ENCODE measurements at regions not wholly inside any gene's neighbourhood (a gene's known extent, or its start where the extent isn't known, plus 50 kb on each side); places are given as distances from the start of the nearest gene placed in this dataset.
"Not testable (repeated sequence)": the region's sequence is repeated elsewhere in the genome, so short reads cannot be mapped to it uniquely, and the experiment has no call there.

GRCh38 chr7:96774358-96774757 is 64.7 kb upstream of the SEM1 start:
- H3K4me2 ChIP-seq: no peak overlapping the region
- no peaks in the 10 kb centered on the region for H3K9me3 ChIP-seq (ENCODE audit: low read depth)
- H3K9me2 ChIP-seq (replicated peaks; ENCODE audit: insufficient read depth): no peaks in the 10 kb centered on the region
- H4K20me1 ChIP-seq (ENCODE audit: insufficient read depth, poor library complexity, severe bottlenecking): no peaks in the 10 kb centered on the region
- no peak for DNase-seq (ENCODE audit: low spot score)
- no peaks in the 10 kb centered on the region for H3K79me2 ChIP-seq
- WGBS (ENCODE audit: low lambda C conversion rate, missing lambda C conversion rate): 86% methylated on average over 3 of the region's 3 CpGs
- no peak overlapping the region for H3K4me3 ChIP-seq
- H3K27ac ChIP-seq: no peak overlapping the region
- no peaks in the 10 kb centered on the region for H3K36me3 ChIP-seq (replicated peaks; ENCODE audit: insufficient read depth, low read depth)
- H3K27me3 ChIP-seq: peaks cover 3% of the 10 kb centered on the region
- no peak overlapping the region for H2AFZ ChIP-seq
- TF ChIP-seq EZH2phosphoT487 (IDR thresholded peaks at IDR 0.05; ENCODE audit: low read depth, severe bottlenecking, unreplicated experiment): no peak
- no peak for TF ChIP-seq EZH2 (IDR thresholded peaks at IDR 0.05; ENCODE audit: borderline replicate concordance)
- TF ChIP-seq CTCF (IDR thresholded peaks at IDR 0.05; ENCODE audit: poor library complexity): no peak
- no peaks in the 10 kb centered on the region for H3K4me1 ChIP-seq (ENCODE audit: insufficient read depth)

- 94% methylated on average over 8 of the region's 8 CpGs for WGBS (ENCODE audit: low lambda C conversion rate, missing lambda C conversion rate)
- H3K9me2 ChIP-seq (replicated peaks; ENCODE audit: insufficient read depth): no peaks in the 10 kb centered on the region
- no peaks in the 10 kb centered on the region for H3K79me2 ChIP-seq
- H3K36me3 ChIP-seq (replicated peaks; ENCODE audit: insufficient read depth, low read depth): no peaks in the 10 kb centered on the region
- no peak overlapping the region for H3K4me2 ChIP-seq
- no peak overlapping the region for H2AFZ ChIP-seq
- no peak overlapping the region for H3K4me3 ChIP-seq
- no peaks in the 10 kb centered on the region for H3K4me1 ChIP-seq (ENCODE audit: insufficient read depth)
- no peak for DNase-seq (ENCODE audit: low spot score)
- H3K27me3 ChIP-seq: peaks cover 3% of the 10 kb centered on the region
- TF ChIP-seq EZH2 (IDR thresholded peaks at IDR 0.05; ENCODE audit: borderline replicate concordance): no peak
- no peak for TF ChIP-seq EZH2phosphoT487 (IDR thresholded peaks at IDR 0.05; ENCODE audit: low read depth, severe bottlenecking, unreplicated experiment)
- H3K27ac ChIP-seq: no peak overlapping the region
- no peaks in the 10 kb centered on the region for H3K9me3 ChIP-seq (ENCODE audit: low read depth)
- H4K20me1 ChIP-seq (ENCODE audit: insufficient read depth, poor library complexity, severe bottlenecking): no peaks in the 10 kb centered on the region
Measured at GRCh38 chr7:96775046-96775445, 65.4 kb upstream of the SEM1 start.

- H3K9me3 ChIP-seq (ENCODE audit: low read depth): no peaks in the 10 kb centered on the region
- no peak overlapping the region for H3K4me3 ChIP-seq
- 43% methylated on average over 3 of the region's 3 CpGs for WGBS (ENCODE audit: low lambda C conversion rate, missing lambda C conversion rate)
- DNase-seq (ENCODE audit: low spot score): peak; percentile 6
- no peaks in the 10 kb centered on the region for H3K36me3 ChIP-seq (replicated peaks; ENCODE audit: insufficient read depth, low read depth)
- no peaks in the 10 kb centered on the region for H4K20me1 ChIP-seq (ENCODE audit: insufficient read depth, poor library complexity, severe bottlenecking)
- no peaks in the 10 kb centered on the region for H3K79me2 ChIP-seq
- no peak overlapping the region for H3K4me2 ChIP-seq
- no peaks in the 10 kb centered on the region for H3K4me1 ChIP-seq (ENCODE audit: insufficient read depth)
- H3K27ac ChIP-seq: no peak overlapping the region
- H2AFZ ChIP-seq: no peak overlapping the region
- no peaks in the 10 kb centered on the region for H3K9me2 ChIP-seq (replicated peaks; ENCODE audit: insufficient read depth)
- TF ChIP-seq EZH2 (IDR thresholded peaks at IDR 0.05; ENCODE audit: borderline replicate concordance): no peak
- TF ChIP-seq CTCF (IDR thresholded peaks at IDR 0.05; ENCODE audit: poor library complexity): peak; percentile 17
- no peak for TF ChIP-seq EZH2phosphoT487 (IDR thresholded peaks at IDR 0.05; ENCODE audit: low read depth, severe bottlenecking, unreplicated experiment)
- H3K27me3 ChIP-seq: no peaks in the 10 kb centered on the region
Measured at GRCh38 chr7:96778263-96778662, 68.6 kb upstream of the SEM1 start.

GRCh38 chr7:96781919-96782318 is 72.3 kb upstream of the SEM1 start:
- no peak overlapping the region for H3K27ac ChIP-seq
- no peak for TF ChIP-seq CTCF (IDR thresholded peaks at IDR 0.05; ENCODE audit: poor library complexity)
- TF ChIP-seq EZH2phosphoT487 (IDR thresholded peaks at IDR 0.05; ENCODE audit: low read depth, severe bottlenecking, unreplicated experiment): no peak
- no peak for TF ChIP-seq EZH2 (IDR thresholded peaks at IDR 0.05; ENCODE audit: borderline replicate concordance)
- no peak for DNase-seq (ENCODE audit: low spot score)
- H3K4me1 ChIP-seq (ENCODE audit: insufficient read depth): no peaks in the 10 kb centered on the region
- H3K4me2 ChIP-seq: no peak overlapping the region
- no peaks in the 10 kb centered on the region for H3K79me2 ChIP-seq
- H3K9me2 ChIP-seq (replicated peaks; ENCODE audit: insufficient read depth): no peaks in the 10 kb centered on the region
- no peaks in the 10 kb centered on the region for H4K20me1 ChIP-seq (ENCODE audit: insufficient read depth, poor library complexity, severe bottlenecking)
- no peaks in the 10 kb centered on the region for H3K36me3 ChIP-seq (replicated peaks; ENCODE audit: insufficient read depth, low read depth)
- no peak overlapping the region for H3K4me3 ChIP-seq
- no peaks in the 10 kb centered on the region for H3K27me3 ChIP-seq
- H2AFZ ChIP-seq: no peak overlapping the region
- no peaks in the 10 kb centered on the region for H3K9me3 ChIP-seq (ENCODE audit: low read depth)

GRCh38 chr7:96782686-96783298 is 73.1 kb upstream of the SEM1 start:
- not testable (repeated sequence) for H3K4me3 ChIP-seq; H3K4me1 ChIP-seq (ENCODE audit: insufficient read depth); H2AFZ ChIP-seq; H3K4me2 ChIP-seq; H3K79me2 ChIP-seq; H3K27me3 ChIP-seq; H4K20me1 ChIP-seq (ENCODE audit: insufficient read depth, poor library complexity, severe bottlenecking); H3K27ac ChIP-seq; H3K36me3 ChIP-seq (replicated peaks; ENCODE audit: insufficient read depth, low read depth); DNase-seq (ENCODE audit: low spot score); H3K9me2 ChIP-seq (replicated peaks; ENCODE audit: insufficient read depth); H3K9me3 ChIP-seq (ENCODE audit: low read depth)
- WGBS (ENCODE audit: low lambda C conversion rate, missing lambda C conversion rate): 97% methylated on average over 7 of the region's 7 CpGs

Measured in hepatocyte (in vitro differentiated cells).